Suprapubic skin (tissue), 4 donors: ENCODE measurements at regions not wholly inside any gene's neighbourhood (a gene's known extent, or its start where the extent isn't known, plus 50 kb on each side); places are given as distances from the start of the nearest gene placed in this dataset.

Experiments used
- EP300 ChIP-seq: sonication (generic); formaldehyde crosslinking; IDR thresholded peaks from one replicate; pipeline ENCODE4 v1.6.1; 2017; ENCODE audit warnings: antibody characterized with exemption
- POLR2A ChIP-seq, 2 donors: fragments of 450-650 bp; IDR thresholded peaks; one replicate each; pipeline ENCODE4 v1.6.1; 2017; ENCODE audit warnings: antibody characterized with exemption in 2 of 2, mild to moderate bottlenecking in 2 of 2, moderate library complexity in 2 of 2
- POLR2AphosphoS5 ChIP-seq, 3 donors: sonication (generic); formaldehyde crosslinking; IDR thresholded peaks; one replicate each; pipeline ENCODE4 v1.6.1; 2017; ENCODE audit warnings: antibody characterized with exemption in 3 of 3
- TF ChIP-seq, protein P1 (sequence below), 2 donors: fragments of 200-600 bp in 1 of 2; fragments of 450-650 bp in 1 of 2; sonication (generic) in 1 of 2; IDR thresholded peaks; one replicate each; pipeline ENCODE4 v1.5.1; 2016 to 2019; ENCODE audit warnings: antibody characterized with exemption in 2 of 2, mild to moderate bottlenecking in 1 of 2, moderate library complexity in 1 of 2

DNA sequence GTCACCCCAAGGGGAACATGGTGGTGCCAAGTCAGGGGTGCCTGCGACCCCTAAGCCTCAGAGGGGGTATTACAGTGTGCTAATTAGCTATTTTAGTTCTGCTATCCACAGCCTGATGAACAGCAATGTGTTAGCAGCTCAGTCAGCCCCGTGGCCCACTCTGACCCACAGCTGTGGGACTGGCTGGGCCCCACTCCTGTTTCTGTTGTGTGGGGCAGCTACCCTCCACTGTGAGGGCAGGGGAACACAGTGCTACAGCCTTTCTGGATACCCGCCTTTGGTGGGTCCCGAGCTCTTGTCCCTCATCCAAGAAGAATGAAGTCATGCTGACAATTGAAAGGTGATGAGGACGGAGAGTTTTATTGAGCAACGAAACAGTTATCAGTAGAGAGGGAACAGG, 152.5 kb upstream of the GGTLC1 start:
- TF ChIP-seq, protein P1, sequence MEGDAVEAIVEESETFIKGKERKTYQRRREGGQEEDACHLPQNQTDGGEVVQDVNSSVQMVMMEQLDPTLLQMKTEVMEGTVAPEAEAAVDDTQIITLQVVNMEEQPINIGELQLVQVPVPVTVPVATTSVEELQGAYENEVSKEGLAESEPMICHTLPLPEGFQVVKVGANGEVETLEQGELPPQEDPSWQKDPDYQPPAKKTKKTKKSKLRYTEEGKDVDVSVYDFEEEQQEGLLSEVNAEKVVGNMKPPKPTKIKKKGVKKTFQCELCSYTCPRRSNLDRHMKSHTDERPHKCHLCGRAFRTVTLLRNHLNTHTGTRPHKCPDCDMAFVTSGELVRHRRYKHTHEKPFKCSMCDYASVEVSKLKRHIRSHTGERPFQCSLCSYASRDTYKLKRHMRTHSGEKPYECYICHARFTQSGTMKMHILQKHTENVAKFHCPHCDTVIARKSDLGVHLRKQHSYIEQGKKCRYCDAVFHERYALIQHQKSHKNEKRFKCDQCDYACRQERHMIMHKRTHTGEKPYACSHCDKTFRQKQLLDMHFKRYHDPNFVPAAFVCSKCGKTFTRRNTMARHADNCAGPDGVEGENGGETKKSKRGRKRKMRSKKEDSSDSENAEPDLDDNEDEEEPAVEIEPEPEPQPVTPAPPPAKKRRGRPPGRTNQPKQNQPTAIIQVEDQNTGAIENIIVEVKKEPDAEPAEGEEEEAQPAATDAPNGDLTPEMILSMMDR (IDR thresholded peaks at IDR 0.05), result no peak
- TF ChIP-seq POLR2AphosphoS5 (IDR thresholded peaks at IDR 0.05) (no peak), POLR2A (IDR thresholded peaks at IDR 0.05) (no peak), EP300 (no peak)
